Nephron progenitor cell (in vitro differentiated cells): ENCODE measurements at regions not wholly inside any gene's neighbourhood (a gene's known extent, or its start where the extent isn't known, plus 50 kb on each side); places are given as distances from the start of the nearest gene placed in this dataset.

ENCODE experiments used
- DNase-seq: peaks from one replicate; pipeline ENCODE4 v3.0.0; 2021
- H3K27ac Mint-ChIP-seq: 2 replicates; pipeline ENCODE4 v1.8.0; 2021; ENCODE audit warnings: mild to moderate bottlenecking, moderate library complexity, mixed read lengths
- H3K27me3 Mint-ChIP-seq: 2 replicates; pipeline ENCODE4 v1.8.0; 2021; ENCODE audit warnings: mild to moderate bottlenecking, low read depth, mixed read lengths; ENCODE audit not compliant: poor library complexity
- H3K36me3 Mint-ChIP-seq: 2 replicates; pipeline ENCODE4 v1.8.0; 2021; ENCODE audit warnings: low read depth, mixed read lengths
- H3K4me1 Mint-ChIP-seq: 2 replicates; pipeline ENCODE4 v1.8.0; 2021; ENCODE audit warnings: mixed read lengths
- H3K4me3 Mint-ChIP-seq: 2 replicates; pipeline ENCODE4 v1.8.0; 2021; ENCODE audit warnings: mild to moderate bottlenecking, moderate library complexity, mixed read lengths
- H3K9me3 Mint-ChIP-seq: 2 replicates; pipeline ENCODE4 v1.8.0; 2021; ENCODE audit warnings: mild to moderate bottlenecking, moderate library complexity, mixed read lengths
- CTCF ChIP-seq: fragments of 200-600 bp; sonication (generic); IDR thresholded peaks from 2 replicates; pipeline ENCODE4 v1.5.0; 2021; ENCODE audit warnings: antibody characterized with exemption

GRCh38 chr2:116487336-116487735, 1327.2 kb upstream of the DDX18 start:
- no peak for TF ChIP-seq CTCF

GRCh38 chr2:116489292-116489691, 1325.2 kb upstream of the DDX18 start:
- no peak overlapping the region for H3K27ac Mint-ChIP-seq
- no peak for TF ChIP-seq CTCF
- H3K9me3 Mint-ChIP-seq = peaks cover 22% of the 10 kb centered on the region
- DNase-seq = no peak
- no peaks in the 10 kb centered on the region for H3K36me3 Mint-ChIP-seq
- H3K4me3 Mint-ChIP-seq = no peak overlapping the region
- no peaks in the 10 kb centered on the region for H3K4me1 Mint-ChIP-seq
- no peaks in the 10 kb centered on the region for H3K27me3 Mint-ChIP-seq

More at GRCh38 chr2:116487336-116487735, 1327.2 kb upstream of the DDX18 start:
- DNase-seq = no peak
- Mint-ChIP-seq H3K9me3 (peaks cover 27% of the 10 kb centered on the region), H3K27ac (no peak overlapping the region), H3K4me3 (no peak overlapping the region), H3K36me3 (no peaks in the 10 kb centered on the region), H3K4me1 (no peaks in the 10 kb centered on the region), H3K27me3 (no peaks in the 10 kb centered on the region)

GRCh38 chr2:116489944-116490343, 1324.5 kb upstream of the DDX18 start:
- no peak for DNase-seq
- no peaks in the 10 kb centered on the region for H3K4me1 Mint-ChIP-seq
- no peak overlapping the region for H3K27ac Mint-ChIP-seq
- no peak overlapping the region for H3K4me3 Mint-ChIP-seq
- no peaks in the 10 kb centered on the region for H3K36me3 Mint-ChIP-seq
- no peak for TF ChIP-seq CTCF
- H3K9me3 Mint-ChIP-seq = peaks cover 21% of the 10 kb centered on the region
- no peaks in the 10 kb centered on the region for H3K27me3 Mint-ChIP-seq

- no peaks in the 10 kb centered on the region for H3K27me3 Mint-ChIP-seq
- H3K36me3 Mint-ChIP-seq = no peaks in the 10 kb centered on the region
- TF ChIP-seq CTCF = no peak
- no peak overlapping the region for H3K27ac Mint-ChIP-seq
- H3K4me3 Mint-ChIP-seq = no peak overlapping the region
- DNase-seq = no peak
- H3K9me3 Mint-ChIP-seq = peaks cover 14% of the 10 kb centered on the region
- H3K4me1 Mint-ChIP-seq = no peaks in the 10 kb centered on the region
These were observed 1323.9 kb upstream of the DDX18 start for GRCh38 chr2:116490511-116491145.

- DNase-seq = no peak
- TF ChIP-seq CTCF = no peak
- no peaks in the 10 kb centered on the region for H3K27me3 Mint-ChIP-seq
- peaks cover 8% of the 10 kb centered on the region for H3K9me3 Mint-ChIP-seq
- no peak overlapping the region for H3K4me3 Mint-ChIP-seq
- H3K36me3 Mint-ChIP-seq = no peaks in the 10 kb centered on the region
- no peak overlapping the region for H3K27ac Mint-ChIP-seq
- H3K4me1 Mint-ChIP-seq = no peaks in the 10 kb centered on the region
These were observed 1323.2 kb upstream of the DDX18 start for GRCh38 chr2:116491292-116491691.

GRCh38 chr2:116499389-116499788, 1315.1 kb upstream of the DDX18 start:
- Mint-ChIP-seq H3K4me1 (peaks cover 16% of the 10 kb centered on the region), H3K36me3 (no peaks in the 10 kb centered on the region), H3K9me3 (no peaks in the 10 kb centered on the region), H3K4me3 (no peak overlapping the region), H3K27ac (peak overlapping the region; percentile 54), H3K27me3 (no peaks in the 10 kb centered on the region)
- no peak for DNase-seq
- TF ChIP-seq CTCF = no peak
